Tibial nerve (tissue), 4 donors: ENCODE measurements at regions not wholly inside any gene's neighbourhood (a gene's known extent, or its start where the extent isn't known, plus 50 kb on each side); places are given as distances from the start of the nearest gene placed in this dataset.
"Not testable (repeated sequence)": the region's sequence is repeated elsewhere in the genome, so short reads cannot be mapped to it uniquely, and the experiment has no call there.

ENCODE experiments used
- DNase-seq, 2 donors: peaks; one replicate each; pipeline ENCODE4 v3.0.0-alpha.2; 2019; ENCODE audit warnings: low spot score in 2 of 2
- H3K27ac ChIP-seq, 4 donors: fragments of 200-600 bp; sonication (generic) in 3 of 4; one replicate each; pipeline ENCODE4 v1.5.1; 2017 to 2019; ENCODE audit warnings: mild to moderate bottlenecking in 1 of 4
- H3K27me3 ChIP-seq, 2 donors: fragments of 200-600 bp; sonication (generic) in 1 of 2; one replicate each; pipeline versions ENCODE4 v1.5.1 to v1.6.0; 2017 to 2019
- H3K36me3 ChIP-seq, 3 donors: fragments of 200-600 bp; sonication (generic); one replicate each; pipeline ENCODE4 v1.5.1; 2018 to 2019
- H3K4me1 ChIP-seq, 4 donors: fragments of 200-600 bp; sonication (generic) in 3 of 4; one replicate each; pipeline ENCODE4 v1.5.1; 2017 to 2019
- H3K4me3 ChIP-seq, 4 donors: fragments of 200-600 bp; sonication (generic) in 3 of 4; one replicate each; pipeline ENCODE4 v1.5.1; 2017 to 2019; ENCODE audit warnings: mild to moderate bottlenecking in 1 of 4, moderate library complexity in 1 of 4
- H3K9me3 ChIP-seq, 4 donors: fragments of 200-600 bp; sonication (generic) in 3 of 4; one replicate each; pipeline ENCODE4 v1.5.1; 2017 to 2019
- CTCF ChIP-seq, 5 experiments: fragments of 200-600 bp in 3 of 5; fragments of 450-650 bp in 2 of 5; sonication (generic) in 3 of 5; IDR thresholded peaks; one replicate each; pipeline ENCODE4 v1.5.1; 2016 to 2019; ENCODE audit warnings: antibody characterized with exemption in 5 of 5, mild to moderate bottlenecking in 3 of 5, moderate library complexity in 2 of 5
- EP300 ChIP-seq, 2 donors: sonication (generic); formaldehyde crosslinking; IDR thresholded peaks; one replicate each; pipeline ENCODE4 v1.6.1; 2017; ENCODE audit warnings: antibody characterized with exemption in 2 of 2, mild to moderate bottlenecking in 1 of 2
- POLR2A ChIP-seq, 2 donors: fragments of 450-650 bp; IDR thresholded peaks; one replicate each; pipeline ENCODE4 v1.6.1; 2017; ENCODE audit warnings: antibody characterized with exemption in 2 of 2, mild to moderate bottlenecking in 2 of 2, moderate library complexity in 2 of 2
- WGBS, 2 donors: methylation state at CpG; one replicate each; pipeline ENCODE4 v1.1.5; 2018; 5-methylcytosine and 5-hydroxymethylcytosine counted together

GRCh38 chr21:25189497-25189896 is 417.8 kb downstream of the MRPL39 start:
- WGBS, 2 donors, result 72 to 93% methylated on average over 2 of the region's 2 CpGs
- no peak overlapping the region for H3K4me3 ChIP-seq

DNA sequence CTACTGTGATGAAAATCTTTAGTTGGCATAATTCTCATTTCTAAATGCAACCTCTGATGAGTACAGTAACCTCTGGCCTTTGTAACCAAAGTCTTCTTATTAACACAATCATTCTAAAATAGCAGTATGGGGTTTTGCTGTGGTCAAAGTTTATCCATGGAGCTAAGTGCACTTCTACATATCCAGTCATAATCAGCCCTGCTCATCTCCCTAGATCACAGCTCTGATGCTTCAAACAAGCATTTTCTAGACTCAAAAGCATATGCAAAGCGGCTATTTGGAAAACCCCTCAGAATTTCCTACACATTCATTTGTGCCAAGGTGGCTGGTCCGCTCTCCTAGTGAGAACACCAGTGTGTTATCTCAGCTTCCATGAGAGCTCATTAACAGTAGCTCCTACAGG is 418.6 kb downstream of the MRPL39 start:
- DNase-seq, result no peak
- no peaks in the 10 kb centered on the region for H3K36me3 ChIP-seq
- H3K27ac ChIP-seq, result no peak overlapping the region
- no peak overlapping the region for H3K4me3 ChIP-seq
- no peaks in the 10 kb centered on the region for H3K9me3 ChIP-seq
- no peak for TF ChIP-seq EP300 (IDR thresholded peaks at IDR 0.05)
- no peak for TF ChIP-seq POLR2A (IDR thresholded peaks at IDR 0.05)
- no peak for TF ChIP-seq CTCF (IDR thresholded peaks at IDR 0.05)
- H3K27me3 ChIP-seq, result no peaks in the 10 kb centered on the region
- WGBS, 2 donors, result 77 to 91% methylated on average over 2 of the region's 2 CpGs
- no peaks in the 10 kb centered on the region for H3K4me1 ChIP-seq

More at GRCh38 chr21:25189497-25189896, 417.8 kb downstream of the MRPL39 start:
- TF ChIP-seq EP300 (IDR thresholded peaks at IDR 0.05), result no peak
- TF ChIP-seq POLR2A (IDR thresholded peaks at IDR 0.05), result no peak
- TF ChIP-seq CTCF (IDR thresholded peaks at IDR 0.05), result no peak
- Histone ChIP-seq H3K27ac (no peak overlapping the region), H3K27me3 (no peaks in the 10 kb centered on the region), H3K36me3 (no peaks in the 10 kb centered on the region), H3K9me3 (no peaks in the 10 kb centered on the region), H3K4me1 (no peaks in the 10 kb centered on the region)
- DNase-seq, result no peak

GRCh38 chr21:25186273-25186672 is 421.0 kb downstream of the MRPL39 start:
- H3K36me3 ChIP-seq, result no peaks in the 10 kb centered on the region
- H3K4me3 ChIP-seq, result no peak overlapping the region
- no peaks in the 10 kb centered on the region for H3K4me1 ChIP-seq
- no peak for TF ChIP-seq CTCF (IDR thresholded peaks at IDR 0.05)
- TF ChIP-seq POLR2A (IDR thresholded peaks at IDR 0.05), result no peak
- no peak for TF ChIP-seq EP300 (IDR thresholded peaks at IDR 0.05)
- no peaks in the 10 kb centered on the region for H3K9me3 ChIP-seq
- no peak for DNase-seq
- no peak overlapping the region for H3K27ac ChIP-seq
- H3K27me3 ChIP-seq, result no peaks in the 10 kb centered on the region

- WGBS, 2 donors, result 82 to 94% methylated on average over 3 of the region's 3 CpGs
- no peaks in the 10 kb centered on the region for H3K4me1 ChIP-seq
- no peaks in the 10 kb centered on the region for H3K27me3 ChIP-seq
- H3K9me3 ChIP-seq, result no peaks in the 10 kb centered on the region
- no peak for DNase-seq
- no peak for TF ChIP-seq POLR2A (IDR thresholded peaks at IDR 0.05)
- TF ChIP-seq EP300 (IDR thresholded peaks at IDR 0.05), result no peak
- no peak for TF ChIP-seq CTCF (IDR thresholded peaks at IDR 0.05)
- H3K4me3 ChIP-seq, result no peak overlapping the region
- H3K27ac ChIP-seq, result no peak overlapping the region
- H3K36me3 ChIP-seq, result no peaks in the 10 kb centered on the region
These were observed 423.7 kb downstream of the MRPL39 start for GRCh38 chr21:25183577-25183976.

DNA sequence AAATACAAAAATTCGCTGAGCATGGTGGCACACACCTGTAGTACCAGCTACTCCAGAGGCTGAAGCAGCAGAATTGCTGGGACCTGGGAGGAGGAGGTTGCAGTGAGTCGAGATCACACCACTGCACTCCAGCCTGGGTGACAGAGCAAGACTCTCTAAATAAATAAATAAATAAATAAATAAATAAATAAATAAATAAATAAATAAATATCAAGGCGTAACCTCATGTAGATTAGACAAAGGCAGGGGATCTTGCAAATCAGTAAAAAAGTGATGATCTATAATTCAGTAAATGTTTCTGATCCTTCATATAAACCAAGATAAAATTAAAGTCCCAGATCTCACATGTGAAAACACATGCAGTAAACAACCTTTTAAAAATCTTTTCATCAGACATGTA is 425.6 kb downstream of the MRPL39 start:
- H3K36me3 ChIP-seq, H3K27me3 ChIP-seq, H3K9me3 ChIP-seq, H3K4me1 ChIP-seq, H3K27ac ChIP-seq, DNase-seq, H3K4me3 ChIP-seq: not testable (repeated sequence)
- WGBS, 2 donors, result 90 to 92% methylated on average over 3 of the region's 3 CpGs

DNA sequence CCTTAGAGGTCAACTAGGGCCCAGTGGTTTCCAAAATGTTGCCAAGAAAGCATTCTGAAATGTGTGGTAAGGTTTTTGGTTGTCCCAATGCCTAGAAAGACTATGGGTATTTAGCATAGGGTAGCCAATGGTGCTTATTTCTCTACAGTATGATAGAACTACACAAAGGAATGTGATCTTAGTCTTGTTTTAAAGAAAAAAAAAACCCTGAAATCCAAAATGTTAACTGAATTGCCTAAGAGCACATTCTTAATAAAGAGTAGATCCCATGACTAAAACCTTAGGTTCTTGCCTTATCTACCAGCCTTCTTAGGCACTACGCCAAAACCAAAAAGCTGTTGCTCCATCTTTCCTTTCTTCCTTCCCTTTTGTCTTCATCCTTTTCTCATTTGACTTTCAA is 428.2 kb downstream of the MRPL39 start:
- no peak overlapping the region for H3K4me3 ChIP-seq
- TF ChIP-seq CTCF (IDR thresholded peaks at IDR 0.05) (no peak), POLR2A (IDR thresholded peaks at IDR 0.05) (no peak), EP300 (IDR thresholded peaks at IDR 0.05) (no peak)
- WGBS, 2 donors, result 88 to 90% methylated on average over 1 of the region's 1 CpG
- no peak overlapping the region for H3K27ac ChIP-seq
- H3K9me3 ChIP-seq, result no peaks in the 10 kb centered on the region
- no peaks in the 10 kb centered on the region for H3K36me3 ChIP-seq
- H3K27me3 ChIP-seq, result no peaks in the 10 kb centered on the region
- no peak for DNase-seq
- H3K4me1 ChIP-seq, result no peaks in the 10 kb centered on the region
